ENCODE measurements at regions not wholly inside any gene's neighbourhood (a gene's known extent, or its start where the extent isn't known, plus 50 kb on each side); places are given as distances from the start of the nearest gene placed in this dataset.
A peak's percentile ranks its signal among the peaks of the same experiment; 100 is the strongest.

GRCh38 chr5:160479220-160479619 lies 57.6 kb downstream of the PTTG1 start:
- H3K4me3 ChIP-seq (ENCODE audit: low read length), result no peak overlapping the region
- H3K36me3 ChIP-seq (ENCODE audit: insufficient read depth, low read length), result no peaks in the 10 kb centered on the region
- peaks cover 21% of the 10 kb centered on the region for H3K4me1 ChIP-seq (ENCODE audit: control insufficient read depth, insufficient read depth, low read length)
- H3K4me2 ChIP-seq (ENCODE audit: low read length), result no peak overlapping the region
- no peaks in the 10 kb centered on the region for H3K27me3 ChIP-seq (ENCODE audit: control insufficient read depth, insufficient read depth, low read length)
- no peaks in the 10 kb centered on the region for H3K9me3 ChIP-seq (replicated peaks; ENCODE audit: low read length)
- H3K9ac ChIP-seq (ENCODE audit: low read depth, low read length), result no peak overlapping the region

DNA sequence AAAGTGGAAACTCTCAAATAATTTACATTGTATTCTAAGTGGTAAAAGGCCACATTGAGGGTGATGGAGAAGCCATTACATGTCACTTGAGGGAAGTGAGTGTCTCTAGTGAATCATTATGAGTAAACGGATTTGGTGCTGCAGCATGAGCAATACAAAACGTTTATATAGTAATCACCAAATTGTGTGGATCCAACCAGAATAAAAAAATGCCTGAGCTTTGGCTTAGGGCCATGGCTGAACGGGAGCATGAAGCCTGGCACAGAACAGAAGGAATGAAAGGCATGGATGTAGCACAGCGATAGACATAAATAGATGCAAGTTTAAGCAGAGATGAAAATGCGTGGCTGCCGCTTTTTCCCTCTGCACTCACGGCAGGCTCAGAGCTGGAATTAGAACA lies 58.3 kb downstream of the PTTG1 start:
- H3K9ac ChIP-seq (ENCODE audit: low read depth, low read length), result no peak overlapping the region
- H3K4me3 ChIP-seq (ENCODE audit: low read length), result no peak overlapping the region
- peaks cover 21% of the 10 kb centered on the region for H3K4me1 ChIP-seq (ENCODE audit: control insufficient read depth, insufficient read depth, low read length)
- H3K27me3 ChIP-seq (ENCODE audit: control insufficient read depth, insufficient read depth, low read length), result no peaks in the 10 kb centered on the region
- H3K36me3 ChIP-seq (ENCODE audit: insufficient read depth, low read length), result no peaks in the 10 kb centered on the region
- H3K9me3 ChIP-seq (replicated peaks; ENCODE audit: low read length), result no peaks in the 10 kb centered on the region
- peak overlapping the region; percentile 36 for H3K4me2 ChIP-seq (ENCODE audit: low read length)

DNA sequence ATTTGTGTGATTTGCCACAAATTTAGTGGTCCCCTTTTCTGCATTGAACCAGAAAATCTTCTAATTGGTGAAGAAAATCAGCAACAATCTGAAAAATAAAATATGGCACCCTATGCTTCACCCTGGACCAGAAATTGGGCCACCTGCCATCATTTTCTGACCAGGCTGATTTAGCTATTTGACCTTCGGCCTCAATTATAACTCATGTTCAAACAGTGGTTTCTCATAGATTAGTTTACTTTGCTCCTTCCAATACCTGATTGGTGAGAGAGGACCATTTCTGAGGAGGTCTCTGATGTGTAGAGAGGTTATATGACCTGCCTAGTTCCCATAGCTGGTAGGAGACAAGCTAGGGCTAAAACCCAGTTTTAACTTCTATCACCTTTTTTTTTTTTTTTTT lies 59.0 kb downstream of the PTTG1 start:
- peak overlapping the region; percentile 36 for H3K4me2 ChIP-seq (ENCODE audit: low read length)
- no peak overlapping the region for H3K4me3 ChIP-seq (ENCODE audit: low read length)
- H3K36me3 ChIP-seq (ENCODE audit: insufficient read depth, low read length), result no peaks in the 10 kb centered on the region

DNA sequence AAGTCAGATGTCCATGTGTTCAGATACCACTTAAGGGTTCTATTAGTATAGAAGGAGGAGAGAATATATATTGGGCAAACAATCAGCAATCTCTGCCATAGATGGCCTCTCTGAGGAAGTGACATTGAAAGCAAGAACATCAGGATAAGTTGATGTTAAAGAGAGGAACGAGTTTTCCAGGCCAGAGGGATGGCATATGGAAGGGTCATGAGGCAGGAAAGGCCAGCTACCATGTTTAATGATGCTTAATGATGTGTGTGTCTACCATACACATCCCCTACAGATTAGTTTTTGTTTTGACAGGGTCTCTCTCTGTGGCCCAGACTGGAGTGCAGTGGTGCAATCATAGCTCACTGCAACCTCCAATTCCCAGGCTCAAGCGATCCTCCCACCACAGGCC lies 63.0 kb downstream of the PTTG1 start:
- peaks cover 9% of the 10 kb centered on the region for H3K4me1 ChIP-seq (ENCODE audit: control insufficient read depth, insufficient read depth, low read length)
- H3K9ac ChIP-seq (ENCODE audit: low read depth, low read length), result no peak overlapping the region
- no peak overlapping the region for H3K4me3 ChIP-seq (ENCODE audit: low read length)
- no peaks in the 10 kb centered on the region for H3K9me3 ChIP-seq (replicated peaks; ENCODE audit: low read length)
- H3K4me2 ChIP-seq (ENCODE audit: low read length), result no peak overlapping the region
- no peaks in the 10 kb centered on the region for H3K36me3 ChIP-seq (ENCODE audit: insufficient read depth, low read length)
- peaks cover 9% of the 10 kb centered on the region for H3K27me3 ChIP-seq (ENCODE audit: control insufficient read depth, insufficient read depth, low read length)

More for the DNA sequence above, 59.0 kb downstream of the PTTG1 start:
- no peak overlapping the region for H3K9ac ChIP-seq (ENCODE audit: low read depth, low read length)
- peaks cover 21% of the 10 kb centered on the region for H3K4me1 ChIP-seq (ENCODE audit: control insufficient read depth, insufficient read depth, low read length)
- H3K27me3 ChIP-seq (ENCODE audit: control insufficient read depth, insufficient read depth, low read length), result peaks cover 3% of the 10 kb centered on the region
- H3K9me3 ChIP-seq (replicated peaks; ENCODE audit: low read length), result no peaks in the 10 kb centered on the region

DNA sequence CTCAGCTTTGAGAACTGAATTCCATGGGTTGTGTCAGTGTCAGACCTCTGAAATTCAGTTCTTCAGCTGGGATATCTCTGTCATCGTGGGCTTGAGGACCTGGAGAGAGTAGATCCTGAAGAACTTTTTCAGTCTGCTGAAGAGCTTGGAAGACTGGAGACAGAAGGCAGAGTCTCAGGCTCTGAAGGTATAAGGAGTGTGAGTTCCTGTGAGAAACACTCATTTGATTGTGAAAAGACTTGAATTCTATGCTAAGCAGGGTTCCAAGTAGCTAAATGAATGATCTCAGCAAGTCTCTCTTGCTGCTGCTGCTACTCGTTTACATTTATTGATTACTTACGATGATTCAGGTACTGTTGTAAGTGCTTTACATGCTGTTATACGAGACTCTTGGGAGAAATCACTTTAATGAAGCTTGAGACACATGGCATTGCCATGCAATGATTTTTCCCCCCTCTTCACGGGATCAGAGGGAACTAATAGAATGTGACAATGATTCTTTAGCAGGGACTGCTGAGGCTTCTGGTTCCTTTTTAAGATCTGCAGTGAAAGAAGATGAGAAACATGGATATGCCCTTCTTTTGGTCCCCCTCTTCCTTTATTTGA lies 63.8 kb downstream of the PTTG1 start:
- no peaks in the 10 kb centered on the region for H3K9me3 ChIP-seq (replicated peaks; ENCODE audit: low read length)
- no peaks in the 10 kb centered on the region for H3K36me3 ChIP-seq (ENCODE audit: insufficient read depth, low read length)
- peaks cover 9% of the 10 kb centered on the region for H3K27me3 ChIP-seq (ENCODE audit: control insufficient read depth, insufficient read depth, low read length)
- no peak overlapping the region for H3K4me2 ChIP-seq (ENCODE audit: low read length)
- H3K4me3 ChIP-seq (ENCODE audit: low read length), result no peak overlapping the region
- H3K9ac ChIP-seq (ENCODE audit: low read depth, low read length), result no peak overlapping the region
- H3K4me1 ChIP-seq (ENCODE audit: control insufficient read depth, insufficient read depth, low read length), result peaks cover 3% of the 10 kb centered on the region

- Histone ChIP-seq H3K4me1 (ENCODE audit: control insufficient read depth, insufficient read depth, low read length) (no peaks in the 10 kb centered on the region), H3K27me3 (ENCODE audit: control insufficient read depth, insufficient read depth, low read length) (peaks cover 14% of the 10 kb centered on the region), H3K4me3 (ENCODE audit: low read length) (no peak overlapping the region), H3K4me2 (ENCODE audit: low read length) (no peak overlapping the region), H3K36me3 (ENCODE audit: insufficient read depth, low read length) (no peaks in the 10 kb centered on the region), H3K9me3 (replicated peaks; ENCODE audit: low read length) (no peaks in the 10 kb centered on the region), H3K9ac (ENCODE audit: low read depth, low read length) (no peak overlapping the region)
These were observed 64.9 kb downstream of the PTTG1 start for GRCh38 chr5:160486573-160486972.

DNA sequence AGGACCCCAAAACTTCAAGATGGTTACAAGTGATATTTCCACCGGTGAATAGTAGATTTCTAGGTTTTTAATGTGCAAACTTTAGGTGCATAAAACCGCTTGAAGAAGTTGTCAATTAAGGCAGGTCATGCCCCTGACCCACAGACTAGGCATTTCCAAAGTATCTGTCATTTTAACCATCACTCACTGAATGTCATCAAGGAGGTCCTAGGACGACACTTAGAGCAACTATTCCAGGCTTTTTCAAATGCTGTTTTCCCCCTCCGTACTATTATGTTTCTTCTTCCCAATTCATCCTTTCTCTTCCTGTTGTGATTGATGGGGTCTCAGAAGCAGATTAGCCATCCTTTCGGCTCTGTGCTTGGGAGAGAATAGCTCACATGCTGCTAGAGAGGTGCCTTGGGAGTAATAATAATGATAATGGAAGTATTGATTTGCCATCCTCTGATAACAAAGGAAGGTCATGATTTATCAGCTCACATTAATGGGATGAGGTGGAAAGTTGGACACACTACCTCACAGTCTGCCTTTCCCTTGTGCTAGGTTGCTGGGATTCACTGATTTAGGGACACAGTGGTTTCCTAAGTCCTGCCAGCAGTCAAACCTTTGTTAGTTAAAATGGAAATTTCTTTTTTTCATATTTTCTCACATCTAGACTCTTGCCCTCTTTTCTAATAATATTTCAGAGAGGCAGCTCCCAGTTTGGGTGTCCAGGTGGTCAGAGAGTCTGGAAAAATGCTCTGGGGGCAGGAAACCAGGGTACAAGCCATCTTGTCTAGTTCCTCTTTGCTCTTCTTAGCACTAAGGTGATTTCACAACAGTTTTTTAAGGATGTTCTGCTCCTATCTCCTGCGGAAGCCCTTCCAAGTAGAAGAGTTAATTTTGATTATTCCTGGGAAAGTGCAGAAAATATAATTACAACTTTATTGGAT lies 67.0 kb downstream of the PTTG1 start:
- H3K4me2 ChIP-seq (ENCODE audit: low read length), result no peak overlapping the region
- no peak overlapping the region for H3K4me3 ChIP-seq (ENCODE audit: low read length)
- H3K36me3 ChIP-seq (ENCODE audit: insufficient read depth, low read length), result no peaks in the 10 kb centered on the region
- no peak overlapping the region for H3K9ac ChIP-seq (ENCODE audit: low read depth, low read length)
- H3K9me3 ChIP-seq (replicated peaks; ENCODE audit: low read length), result no peaks in the 10 kb centered on the region
- H3K27me3 ChIP-seq (ENCODE audit: control insufficient read depth, insufficient read depth, low read length), result peaks cover 14% of the 10 kb centered on the region
- H3K4me1 ChIP-seq (ENCODE audit: control insufficient read depth, insufficient read depth, low read length), result no peaks in the 10 kb centered on the region

DNA sequence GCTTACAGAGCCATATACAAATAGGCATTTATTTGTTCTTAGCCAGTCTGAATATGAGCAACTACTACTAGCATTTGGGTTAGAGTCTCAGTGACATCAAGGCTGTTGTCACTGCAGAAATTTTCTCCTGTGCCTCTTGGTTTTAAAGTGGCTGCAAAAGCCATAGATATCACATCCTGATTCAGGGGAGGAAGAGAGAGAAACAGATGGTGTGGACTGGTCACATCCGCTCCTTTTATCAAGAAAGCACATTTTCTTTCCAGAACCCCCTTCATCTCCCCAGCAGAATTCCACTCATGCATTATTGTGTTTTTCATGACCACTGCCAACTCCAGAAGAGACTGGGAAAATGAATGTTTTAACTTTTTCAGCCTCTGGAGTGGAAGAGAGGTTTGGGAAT lies 69.8 kb downstream of the PTTG1 start:
- peaks cover 17% of the 10 kb centered on the region for H3K27me3 ChIP-seq (ENCODE audit: control insufficient read depth, insufficient read depth, low read length)
- H3K4me3 ChIP-seq (ENCODE audit: low read length), result no peak overlapping the region
- H3K36me3 ChIP-seq (ENCODE audit: insufficient read depth, low read length), result no peaks in the 10 kb centered on the region
- no peak overlapping the region for H3K4me2 ChIP-seq (ENCODE audit: low read length)
- H3K4me1 ChIP-seq (ENCODE audit: control insufficient read depth, insufficient read depth, low read length), result no peaks in the 10 kb centered on the region
- no peaks in the 10 kb centered on the region for H3K9me3 ChIP-seq (replicated peaks; ENCODE audit: low read length)
- no peak overlapping the region for H3K9ac ChIP-seq (ENCODE audit: low read depth, low read length)

DNA sequence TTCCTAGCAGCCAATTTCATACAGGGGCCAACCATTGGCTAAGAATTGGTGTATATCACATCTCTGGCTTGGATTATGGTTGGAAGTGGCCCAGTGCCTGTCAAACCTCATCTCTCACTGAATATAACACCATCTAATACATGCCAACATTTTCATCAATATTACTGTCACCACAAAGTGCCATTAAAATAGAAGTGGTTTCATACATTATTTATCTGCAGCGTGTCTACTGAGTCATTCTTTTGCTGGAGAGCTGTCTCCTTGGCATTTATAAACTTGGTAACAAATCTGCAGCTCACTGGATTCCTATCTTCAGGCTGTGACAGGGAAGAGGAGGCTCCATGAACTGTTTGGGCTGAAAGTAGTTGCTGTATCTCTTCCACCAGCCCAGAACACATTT lies 70.9 kb downstream of the PTTG1 start:
- Histone ChIP-seq H3K9ac (ENCODE audit: low read depth, low read length) (no peak overlapping the region), H3K4me2 (ENCODE audit: low read length) (no peak overlapping the region), H3K27me3 (ENCODE audit: control insufficient read depth, insufficient read depth, low read length) (peaks cover 17% of the 10 kb centered on the region), H3K4me1 (ENCODE audit: control insufficient read depth, insufficient read depth, low read length) (no peaks in the 10 kb centered on the region), H3K9me3 (replicated peaks; ENCODE audit: low read length) (no peaks in the 10 kb centered on the region), H3K36me3 (ENCODE audit: insufficient read depth, low read length) (no peaks in the 10 kb centered on the region), H3K4me3 (ENCODE audit: low read length) (no peak overlapping the region)

- Histone ChIP-seq H3K9me3 (replicated peaks; ENCODE audit: low read length) (no peaks in the 10 kb centered on the region), H3K27me3 (ENCODE audit: control insufficient read depth, insufficient read depth, low read length) (peaks cover 12% of the 10 kb centered on the region), H3K4me3 (ENCODE audit: low read length) (no peak overlapping the region), H3K4me1 (ENCODE audit: control insufficient read depth, insufficient read depth, low read length) (no peaks in the 10 kb centered on the region), H3K9ac (ENCODE audit: low read depth, low read length) (no peak overlapping the region), H3K4me2 (ENCODE audit: low read length) (no peak overlapping the region), H3K36me3 (ENCODE audit: insufficient read depth, low read length) (no peaks in the 10 kb centered on the region)
These were observed 72.2 kb downstream of the PTTG1 start for GRCh38 chr5:160493806-160494338.

DNA sequence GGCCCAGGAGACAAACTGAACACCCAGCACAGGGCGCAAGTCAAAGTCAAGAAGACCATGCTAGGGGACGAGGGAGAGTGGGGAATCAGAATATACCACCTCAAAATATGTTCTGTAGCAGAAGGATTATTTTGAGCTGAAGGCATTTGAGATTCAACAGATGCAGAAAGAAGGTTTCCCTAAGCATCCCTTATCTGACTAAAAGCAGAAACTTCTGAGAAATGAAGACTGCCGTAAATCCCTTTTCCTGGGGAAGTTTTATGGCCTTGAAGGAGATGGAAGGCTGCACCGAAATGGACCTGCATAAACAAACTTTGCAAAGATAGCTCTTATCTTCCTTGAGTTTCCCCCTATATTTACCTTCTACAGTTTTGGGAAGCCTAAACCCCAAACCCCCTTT lies 72.8 kb downstream of the PTTG1 start:
- Histone ChIP-seq H3K9ac (ENCODE audit: low read depth, low read length) (no peak overlapping the region), H3K36me3 (ENCODE audit: insufficient read depth, low read length) (no peaks in the 10 kb centered on the region), H3K4me1 (ENCODE audit: control insufficient read depth, insufficient read depth, low read length) (no peaks in the 10 kb centered on the region), H3K4me2 (ENCODE audit: low read length) (no peak overlapping the region), H3K9me3 (replicated peaks; ENCODE audit: low read length) (no peaks in the 10 kb centered on the region), H3K4me3 (ENCODE audit: low read length) (no peak overlapping the region), H3K27me3 (ENCODE audit: control insufficient read depth, insufficient read depth, low read length) (peaks cover 10% of the 10 kb centered on the region)
